ENCODE measurements at regions not wholly inside any gene's neighbourhood (a gene's known extent, or its start where the extent isn't known, plus 50 kb on each side); places are given as distances from the start of the nearest gene placed in this dataset.

DNA sequence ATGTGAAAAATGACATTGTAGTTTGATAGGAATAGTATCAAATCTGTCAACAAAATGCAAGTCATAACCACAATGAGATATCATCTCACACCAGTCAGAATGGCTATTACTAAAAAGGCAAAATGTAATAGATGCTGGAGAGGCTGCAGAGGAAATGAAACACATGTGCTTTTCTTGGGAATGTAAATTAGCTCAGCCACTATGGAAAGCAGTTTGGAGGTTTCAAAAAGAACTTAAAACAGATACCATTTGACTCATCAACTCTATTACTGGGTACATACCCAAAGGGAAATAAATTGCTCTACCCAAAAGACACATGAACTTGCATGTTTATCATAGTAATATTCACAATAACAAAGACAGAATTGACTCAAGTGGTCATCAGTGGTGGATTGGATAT, 572.6 kb downstream of the TRIB2 start:
- TF ChIP-seq ZNF678 (CRISPR knock-in tag; IDR thresholded peaks at IDR 0.05) (no peak), DMAP1 (CRISPR knock-in tag; IDR thresholded peaks at IDR 0.05) (no peak), TAF15 (IDR thresholded peaks at IDR 0.05; ENCODE audit: low read depth, low read length, poor library complexity, severe bottlenecking) (no peak), ZNF7 (CRISPR knock-in tag; IDR thresholded peaks at IDR 0.05) (no peak), SUZ12 (IDR thresholded peaks at IDR 0.05; ENCODE audit: low read depth, low read length) (no peak), JUN (CRISPR knock-in tag; IDR thresholded peaks at IDR 0.05) (no peak), ZNF274 (CRISPR knock-in tag; IDR thresholded peaks at IDR 0.05) (no peak)

Measured in HepG2 (cell line).